HL-60 (cell line): ENCODE measurements at regions not wholly inside any gene's neighbourhood (a gene's known extent, or its start where the extent isn't known, plus 50 kb on each side); places are given as distances from the start of the nearest gene placed in this dataset.

Experiments used
- CTCF ChIP-seq: IDR thresholded peaks from one replicate; pipeline ENCODE4 v1.5.1; 2011; ENCODE audit warnings: low read length, control low read depth, inconsistent platforms; ENCODE audit not compliant: insufficient read depth
- GABPA ChIP-seq: IDR thresholded peaks from 2 replicates; pipeline ENCODE4 v1.6.1; 2012; ENCODE audit warnings: low read depth
- POLR2AphosphoS5 ChIP-seq: IDR thresholded peaks from 2 replicates; pipeline ENCODE4 v1.6.1; 2012; ENCODE audit warnings: low read depth
- TF ChIP-seq, protein P1 (sequence below): IDR thresholded peaks from 2 replicates; pipeline ENCODE4 v1.6.1; 2012; ENCODE audit warnings: low read depth; ENCODE audit not compliant: insufficient replicate concordance

GRCh38 chr7:96629884-96630283, 79.8 kb downstream of the SEM1 start:
- TF ChIP-seq, protein P1, sequence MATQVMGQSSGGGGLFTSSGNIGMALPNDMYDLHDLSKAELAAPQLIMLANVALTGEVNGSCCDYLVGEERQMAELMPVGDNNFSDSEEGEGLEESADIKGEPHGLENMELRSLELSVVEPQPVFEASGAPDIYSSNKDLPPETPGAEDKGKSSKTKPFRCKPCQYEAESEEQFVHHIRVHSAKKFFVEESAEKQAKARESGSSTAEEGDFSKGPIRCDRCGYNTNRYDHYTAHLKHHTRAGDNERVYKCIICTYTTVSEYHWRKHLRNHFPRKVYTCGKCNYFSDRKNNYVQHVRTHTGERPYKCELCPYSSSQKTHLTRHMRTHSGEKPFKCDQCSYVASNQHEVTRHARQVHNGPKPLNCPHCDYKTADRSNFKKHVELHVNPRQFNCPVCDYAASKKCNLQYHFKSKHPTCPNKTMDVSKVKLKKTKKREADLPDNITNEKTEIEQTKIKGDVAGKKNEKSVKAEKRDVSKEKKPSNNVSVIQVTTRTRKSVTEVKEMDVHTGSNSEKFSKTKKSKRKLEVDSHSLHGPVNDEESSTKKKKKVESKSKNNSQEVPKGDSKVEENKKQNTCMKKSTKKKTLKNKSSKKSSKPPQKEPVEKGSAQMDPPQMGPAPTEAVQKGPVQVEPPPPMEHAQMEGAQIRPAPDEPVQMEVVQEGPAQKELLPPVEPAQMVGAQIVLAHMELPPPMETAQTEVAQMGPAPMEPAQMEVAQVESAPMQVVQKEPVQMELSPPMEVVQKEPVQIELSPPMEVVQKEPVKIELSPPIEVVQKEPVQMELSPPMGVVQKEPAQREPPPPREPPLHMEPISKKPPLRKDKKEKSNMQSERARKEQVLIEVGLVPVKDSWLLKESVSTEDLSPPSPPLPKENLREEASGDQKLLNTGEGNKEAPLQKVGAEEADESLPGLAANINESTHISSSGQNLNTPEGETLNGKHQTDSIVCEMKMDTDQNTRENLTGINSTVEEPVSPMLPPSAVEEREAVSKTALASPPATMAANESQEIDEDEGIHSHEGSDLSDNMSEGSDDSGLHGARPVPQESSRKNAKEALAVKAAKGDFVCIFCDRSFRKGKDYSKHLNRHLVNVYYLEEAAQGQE, result no peak
- TF ChIP-seq CTCF (no peak), POLR2AphosphoS5 (no peak), GABPA (no peak)
